ENCODE measurements at regions not wholly inside any gene's neighbourhood (a gene's known extent, or its start where the extent isn't known, plus 50 kb on each side); places are given as distances from the start of the nearest gene placed in this dataset.
A peak's percentile ranks its signal among the peaks of the same experiment; 100 is the strongest.

GRCh38 chr13:70964124-70964523 lies 855.9 kb upstream of the KLHL1 start:
- H3K27ac Mint-ChIP-seq: no peak overlapping the region
- Histone ChIP-seq H2BK120ac (ENCODE audit: low read depth, low read length, poor library complexity, severe bottlenecking) (no peak overlapping the region), H3K18ac (ENCODE audit: insufficient read length, low read depth, low read length) (no peak overlapping the region), H4K8ac (replicated peaks; ENCODE audit: insufficient read length, low read depth, low read length) (no peak overlapping the region), H3K23me2 (ENCODE audit: insufficient read length, low read depth, low read length, poor library complexity, severe bottlenecking) (no peaks in the 10 kb centered on the region), H3K79me2 (ENCODE audit: insufficient read depth, low read length) (no peaks in the 10 kb centered on the region), H2BK15ac (ENCODE audit: low read depth, low read length) (no peak overlapping the region), H3K79me1 (ENCODE audit: insufficient read depth, low read depth, low read length, poor library complexity, severe bottlenecking) (no peaks in the 10 kb centered on the region), H3K27ac (ENCODE audit: insufficient read length, low read depth, low read length) (no peak overlapping the region), H4K5ac (ENCODE audit: insufficient read length, low read depth, low read length) (no peak overlapping the region), H2AFZ (ENCODE audit: low read length) (no peak overlapping the region), H3T11ph (ENCODE audit: low read length) (no peak overlapping the region), H3K56ac (ENCODE audit: insufficient read length, low read depth, low read length) (no peak overlapping the region), H3K14ac (ENCODE audit: insufficient read depth, low read length) (no peak overlapping the region), H4K91ac (ENCODE audit: insufficient read length, low read depth, low read length) (no peak overlapping the region), H3K9ac (ENCODE audit: extremely low read depth, insufficient read length, low read length) (no peak overlapping the region), H4K20me1 (ENCODE audit: control insufficient read depth, insufficient read depth, insufficient read length) (no peaks in the 10 kb centered on the region), H3K4me1 (ENCODE audit: insufficient read depth, low read length) (no peaks in the 10 kb centered on the region), H2BK12ac (ENCODE audit: insufficient read length, low read depth, low read length) (no peak overlapping the region), H3K4me2 (ENCODE audit: insufficient read depth, insufficient read length, low read length) (no peak overlapping the region), H2BK5ac (ENCODE audit: insufficient read length, low read length) (no peak overlapping the region), H3K4ac (ENCODE audit: low read depth, low read length) (no peak overlapping the region), H2BK20ac (ENCODE audit: low read depth, low read length, poor library complexity, severe bottlenecking) (no peak overlapping the region), H3K23ac (ENCODE audit: insufficient read length, low read depth, low read length) (no peak overlapping the region), H3K27me3 (ENCODE audit: insufficient read depth, low read length) (no peaks in the 10 kb centered on the region), H2AK5ac (ENCODE audit: insufficient read length, low read length) (no peak overlapping the region), H3K9me3 (ENCODE audit: control insufficient read depth, low read depth, low read length) (no peaks in the 10 kb centered on the region)
- no peaks in the 10 kb centered on the region for H3K4me1 Mint-ChIP-seq
- H3K9me3 Mint-ChIP-seq: no peaks in the 10 kb centered on the region
- no CpG with 5 or more reads among the region's 2 CpGs for WGBS (ENCODE audit: extremely low coverage, insufficient read length, low lambda C conversion rate)
- no peak for DNase-seq
- TF ChIP-seq CTCF (conservative IDR thresholded peaks at IDR 0.05): peak; percentile 50
- H3K27me3 Mint-ChIP-seq (ENCODE audit: low read depth): no peaks in the 10 kb centered on the region
- no peaks in the 10 kb centered on the region for H3K36me3 Mint-ChIP-seq (ENCODE audit: insufficient read depth in 1 of 3, low read depth in 3 of 3)
- no peak overlapping the region for H3K4me3 Mint-ChIP-seq
